Erythroblast (primary cell): ENCODE measurements at regions not wholly inside any gene's neighbourhood (a gene's known extent, or its start where the extent isn't known, plus 50 kb on each side); places are given as distances from the start of the nearest gene placed in this dataset.

Source experiments
- GATA1 ChIP-seq: IDR thresholded peaks from 2 replicates; pipeline ENCODE4 v1.6.1; 2011; ENCODE audit warnings: low read depth, mild to moderate bottlenecking, control low read depth, low read length, moderate library complexity
- POLR2A ChIP-seq: IDR thresholded peaks from 2 replicates; pipeline ENCODE4 v1.6.1; 2011; ENCODE audit warnings: mild to moderate bottlenecking, low read length

DNA sequence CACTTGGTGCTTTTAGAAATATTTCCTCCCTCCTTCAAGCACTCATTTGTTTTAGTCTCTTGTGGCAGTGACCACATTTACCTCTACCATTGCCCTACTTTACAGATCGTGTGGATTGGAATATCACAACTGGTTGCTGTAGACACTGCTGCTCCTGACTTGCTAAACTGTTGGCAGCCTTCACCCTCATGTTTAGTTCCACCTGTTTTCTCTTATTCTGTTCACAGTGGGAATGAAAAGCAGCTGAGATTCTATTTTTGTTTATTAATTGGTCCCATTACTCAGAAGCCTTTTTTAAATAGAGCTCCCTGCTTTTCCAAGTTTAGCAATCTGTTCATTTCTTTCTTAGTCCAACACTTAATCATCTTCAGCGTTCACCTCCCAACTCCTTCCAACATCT, 308.9 kb downstream of the RWDD3 start:
- TF ChIP-seq POLR2A = no peak
- TF ChIP-seq GATA1 = no peak
